GM12864 (cell line): ENCODE measurements at regions not wholly inside any gene's neighbourhood (a gene's known extent, or its start where the extent isn't known, plus 50 kb on each side); places are given as distances from the start of the nearest gene placed in this dataset.

ENCODE experiments used
- DNase-seq: peaks from one replicate; pipeline ENCODE4 v3.0.0-alpha.2; 2011; ENCODE audit warnings: low read depth
- H3K4me3 ChIP-seq: 2 replicates; pipeline ENCODE4 v1.5.1; 2011; ENCODE audit warnings: mild to moderate bottlenecking, low read depth, low read length, control low read depth
- CTCF ChIP-seq: IDR thresholded peaks from 2 replicates; pipeline ENCODE4 v1.5.1; 2011; ENCODE audit warnings: low read depth, mild to moderate bottlenecking, moderate library complexity, low read length, control low read depth, inconsistent platforms; ENCODE audit errors: missing control alignments

GRCh38 chr1:106755682-106756406, 300.6 kb upstream of the PRMT6 start:
- no peak overlapping the region for H3K4me3 ChIP-seq
- DNase-seq, result no peak
- TF ChIP-seq CTCF, result no peak

GRCh38 chr1:106756752-106757151, 299.7 kb upstream of the PRMT6 start:
- no peak overlapping the region for H3K4me3 ChIP-seq
- DNase-seq, result no peak

GRCh38 chr1:106768077-106768476, 288.4 kb upstream of the PRMT6 start:
- no peak for TF ChIP-seq CTCF
- no peak for DNase-seq
- H3K4me3 ChIP-seq, result no peak overlapping the region

More at GRCh38 chr1:106756752-106757151, 299.7 kb upstream of the PRMT6 start:
- TF ChIP-seq CTCF, result no peak

- no peak overlapping the region for H3K4me3 ChIP-seq
- no peak for TF ChIP-seq CTCF
- no peak for DNase-seq
These were observed 288.0 kb upstream of the PRMT6 start for GRCh38 chr1:106768501-106768900.

GRCh38 chr1:106773206-106773605, 283.3 kb upstream of the PRMT6 start:
- no peak for DNase-seq
- TF ChIP-seq CTCF, result no peak
- H3K4me3 ChIP-seq, result no peak overlapping the region

- no peak for DNase-seq
These were observed 276.4 kb upstream of the PRMT6 start for GRCh38 chr1:106780066-106780465.

More at GRCh38 chr1:106780066-106780465, 276.4 kb upstream of the PRMT6 start:
- TF ChIP-seq CTCF, result no peak
- H3K4me3 ChIP-seq, result no peak overlapping the region
